Astrocyte (in vitro differentiated cells and primary cell): ENCODE measurements at regions not wholly inside any gene's neighbourhood (a gene's known extent, or its start where the extent isn't known, plus 50 kb on each side); places are given as distances from the start of the nearest gene placed in this dataset.

Experiments
- DNase-seq: peaks from one replicate; pipeline ENCODE4 v3.0.0-alpha.2; 2010; ENCODE audit warnings: low read depth
- FAIRE-seq: peaks from 2 replicates; lab custom pipeline; 2011; peaks lifted over from hg19 to GRCh38; lab: Jason Lieb, UNC
- H2AFZ ChIP-seq: 2 replicates; pipeline ENCODE4 v1.6.0; 2012; ENCODE audit warnings: low read depth, low read length, inconsistent platforms
- H3K27ac ChIP-seq: 2 replicates; pipeline ENCODE4 v1.5.1; 2011; ENCODE audit warnings: low read depth, low read length, inconsistent platforms
- H3K27me3 ChIP-seq: 2 replicates; pipeline ENCODE4 v1.6.0; 2011; ENCODE audit warnings: low read length, inconsistent platforms; ENCODE audit not compliant: insufficient read depth
- H3K36me3 ChIP-seq: 2 replicates; pipeline ENCODE4 v1.5.1; 2011; ENCODE audit warnings: low read length, inconsistent platforms; ENCODE audit not compliant: insufficient read depth
- H3K4me1 ChIP-seq: 2 replicates; pipeline ENCODE4 v1.5.1; 2011; ENCODE audit warnings: low read length, inconsistent platforms; ENCODE audit not compliant: insufficient read depth
- H3K4me2 ChIP-seq: 2 replicates; pipeline ENCODE4 v1.6.0; 2012; ENCODE audit warnings: low read length, inconsistent platforms
- H3K4me3 ChIP-seq: 2 replicates; pipeline ENCODE4 v1.5.1; 2011; ENCODE audit warnings: low read depth, mild to moderate bottlenecking, low read length, inconsistent platforms; ENCODE audit not compliant: insufficient read depth
- H3K79me2 ChIP-seq: 2 replicates; pipeline ENCODE4 v1.6.0; 2012; ENCODE audit warnings: mild to moderate bottlenecking, low read length, inconsistent platforms; ENCODE audit not compliant: insufficient read depth
- H3K9ac ChIP-seq: 2 replicates; pipeline ENCODE4 v1.6.0; 2012; ENCODE audit warnings: mild to moderate bottlenecking, low read length, inconsistent platforms
- H3K9me3 ChIP-seq: 2 replicates; pipeline ENCODE4 v1.5.1; 2012; ENCODE audit warnings: low read depth, mild to moderate bottlenecking, low read length, inconsistent platforms; ENCODE audit not compliant: insufficient read depth
- H4K20me1 ChIP-seq: 2 replicates; pipeline ENCODE4 v1.6.0; 2012; ENCODE audit warnings: low read length, inconsistent platforms; ENCODE audit not compliant: insufficient read depth
- H3K27ac Mint-ChIP-seq: one replicate; pipeline ENCODE4 v1.8.0; 2021; ENCODE audit warnings: mild to moderate bottlenecking, mixed read lengths; ENCODE audit not compliant: unreplicated experiment
- H3K27me3 Mint-ChIP-seq: one replicate; pipeline ENCODE4 v1.8.0; 2021; ENCODE audit warnings: low read depth, mixed read lengths; ENCODE audit not compliant: unreplicated experiment
- H3K36me3 Mint-ChIP-seq: one replicate; pipeline ENCODE4 v1.8.0; 2021; ENCODE audit warnings: low read depth, mixed read lengths; ENCODE audit not compliant: unreplicated experiment
- H3K4me1 Mint-ChIP-seq: one replicate; pipeline ENCODE4 v1.8.0; 2021; ENCODE audit warnings: low read depth, mixed read lengths; ENCODE audit not compliant: unreplicated experiment
- H3K4me3 Mint-ChIP-seq: one replicate; pipeline ENCODE4 v1.8.0; 2021; ENCODE audit warnings: mild to moderate bottlenecking, moderate library complexity, mixed read lengths; ENCODE audit not compliant: unreplicated experiment
- H3K9me3 Mint-ChIP-seq: one replicate; pipeline ENCODE4 v1.8.0; 2021; ENCODE audit warnings: mild to moderate bottlenecking, mixed read lengths; ENCODE audit not compliant: unreplicated experiment
- CTCF ChIP-seq: IDR thresholded peaks from 2 replicates; pipeline ENCODE4 v1.5.1; 2011; ENCODE audit warnings: low read depth, mild to moderate bottlenecking, inconsistent platforms, low read length, moderate library complexity; ENCODE audit not compliant: insufficient read depth
- EZH2 ChIP-seq: IDR thresholded peaks from 2 replicates; pipeline ENCODE4 v1.6.1; 2012; ENCODE audit warnings: mild to moderate bottlenecking, low read length, inconsistent platforms; ENCODE audit not compliant: insufficient read depth

- H3K9ac ChIP-seq = no peak overlapping the region
- H4K20me1 ChIP-seq = no peaks in the 10 kb centered on the region
- Mint-ChIP-seq H3K4me1 (peaks cover 6% of the 10 kb centered on the region), H3K4me3 (no peak overlapping the region), H3K27me3 (no peaks in the 10 kb centered on the region), H3K36me3 (no peaks in the 10 kb centered on the region), H3K9me3 (peaks cover 1% of the 10 kb centered on the region), H3K27ac (no peak overlapping the region)
- H3K27me3 ChIP-seq = no peaks in the 10 kb centered on the region
- FAIRE-seq (no peak), DNase-seq (no peak)
- no peak overlapping the region for H3K27ac ChIP-seq
- no peak overlapping the region for H3K4me3 ChIP-seq
- no peaks in the 10 kb centered on the region for H3K36me3 ChIP-seq
- H3K79me2 ChIP-seq = no peaks in the 10 kb centered on the region
- H3K4me1 ChIP-seq = peaks cover 13% of the 10 kb centered on the region
- no peak overlapping the region for H2AFZ ChIP-seq
- no peaks in the 10 kb centered on the region for H3K9me3 ChIP-seq
- TF ChIP-seq EZH2 (no peak), CTCF (no peak)
- H3K4me2 ChIP-seq = no peak overlapping the region
These were observed 293.9 kb upstream of the AMIGO2 start for GRCh38 chr12:47373554-47374150.

- Histone ChIP-seq H3K36me3 (no peaks in the 10 kb centered on the region), H3K27ac (no peak overlapping the region), H3K4me1 (no peaks in the 10 kb centered on the region), H3K27me3 (no peaks in the 10 kb centered on the region), H3K4me3 (no peak overlapping the region), H2AFZ (no peak overlapping the region), H3K4me2 (no peak overlapping the region), H3K9me3 (no peaks in the 10 kb centered on the region), H3K79me2 (no peaks in the 10 kb centered on the region), H4K20me1 (no peaks in the 10 kb centered on the region), H3K9ac (no peak overlapping the region)
- Mint-ChIP-seq H3K4me3 (no peak overlapping the region), H3K27ac (no peak overlapping the region), H3K4me1 (no peaks in the 10 kb centered on the region), H3K9me3 (peaks cover 3% of the 10 kb centered on the region), H3K36me3 (no peaks in the 10 kb centered on the region), H3K27me3 (no peaks in the 10 kb centered on the region)
- TF ChIP-seq CTCF (no peak), EZH2 (no peak)
- FAIRE-seq (no peak), DNase-seq (no peak)
These were observed 290.7 kb upstream of the AMIGO2 start for GRCh38 chr12:47370421-47370820.

- DNase-seq (no peak), FAIRE-seq (no peak)
- Mint-ChIP-seq H3K4me3 (no peak overlapping the region), H3K27me3 (no peaks in the 10 kb centered on the region), H3K27ac (no peak overlapping the region), H3K9me3 (peaks cover 3% of the 10 kb centered on the region), H3K4me1 (no peaks in the 10 kb centered on the region), H3K36me3 (no peaks in the 10 kb centered on the region)
- Histone ChIP-seq H2AFZ (no peak overlapping the region), H3K9me3 (no peaks in the 10 kb centered on the region), H3K27me3 (no peaks in the 10 kb centered on the region), H3K4me1 (no peaks in the 10 kb centered on the region), H4K20me1 (no peaks in the 10 kb centered on the region), H3K79me2 (no peaks in the 10 kb centered on the region), H3K4me3 (no peak overlapping the region), H3K4me2 (no peak overlapping the region), H3K9ac (no peak overlapping the region), H3K36me3 (no peaks in the 10 kb centered on the region), H3K27ac (no peak overlapping the region)
- TF ChIP-seq CTCF = no peak
- TF ChIP-seq EZH2 = no peak
These were observed 289.3 kb upstream of the AMIGO2 start for GRCh38 chr12:47369085-47369484.
